Activated T-helper 2 cell treated with anti-CD3 and anti-CD28 coated beads, Interferon-gamma antibody, Interleukin-2, Interleukin-4, amounts not matched to agents 10 μg/mL and 5 μg/mL and 100 μg/mL, durations not matched to agents 14 hours and 24 hours and 36 hours (primary cell): ENCODE measurements at regions not wholly inside any gene's neighbourhood (a gene's known extent, or its start where the extent isn't known, plus 50 kb on each side); places are given as distances from the start of the nearest gene placed in this dataset.

Experiments
- DNase-seq: peaks from one replicate; pipeline ENCODE4 v3.0.0; 2021; ENCODE audit warnings: low spot score
- H3K27ac Mint-ChIP-seq: one replicate; pipeline ENCODE4 v1.8.0; 2021; ENCODE audit warnings: mixed read lengths
- H3K27me3 Mint-ChIP-seq: one replicate; pipeline ENCODE4 v1.8.0; 2021; ENCODE audit warnings: low read depth, mixed read lengths
- H3K36me3 Mint-ChIP-seq: one replicate; pipeline ENCODE4 v1.8.0; 2021; ENCODE audit warnings: low read depth, mixed read lengths
- H3K4me1 Mint-ChIP-seq: one replicate; pipeline ENCODE4 v1.8.0; 2021; ENCODE audit warnings: low read depth, mixed read lengths
- H3K4me3 Mint-ChIP-seq: one replicate; pipeline ENCODE4 v1.8.0; 2021; ENCODE audit warnings: low read depth, mild to moderate bottlenecking, moderate library complexity, mixed read lengths
- H3K9me3 Mint-ChIP-seq: one replicate; pipeline ENCODE4 v1.8.0; 2021; ENCODE audit warnings: mixed read lengths
- intact Hi-C: fragments of 100-400 bp; cut with micrococcal nuclease; formaldehyde crosslinking; loops from one replicate; pipeline ENCODE4 v1.15.1; 2023

DNA sequence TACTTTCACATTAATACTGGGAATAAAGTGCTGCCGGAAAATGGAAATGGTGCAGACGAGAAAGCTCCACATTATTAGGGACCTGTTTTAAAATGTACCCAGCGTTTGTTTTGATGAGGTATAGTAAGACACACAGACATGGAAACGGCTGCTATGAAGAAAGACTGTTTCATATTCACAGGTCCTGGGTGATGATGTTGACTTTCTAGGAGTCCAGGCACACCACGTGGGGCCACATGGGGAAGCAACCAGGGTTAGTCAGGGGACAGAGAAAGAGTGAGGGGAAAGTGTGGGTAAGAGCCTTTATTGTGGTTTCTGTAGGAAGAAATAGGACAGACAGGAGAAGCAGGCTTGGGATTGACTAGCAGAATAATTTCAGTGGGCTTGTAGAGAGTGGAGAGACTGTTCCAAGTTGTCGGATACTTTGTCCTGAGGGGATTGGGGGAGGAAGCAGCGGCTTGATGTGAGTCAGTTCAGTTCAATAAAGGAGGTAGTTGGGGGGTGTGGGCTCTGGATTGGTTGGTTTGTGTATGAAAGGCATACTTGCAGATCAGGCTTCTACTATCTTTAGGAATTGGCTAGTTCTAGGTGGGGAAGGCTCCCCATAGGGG, 112.0 kb upstream of the MCHR2 start:
- no peak overlapping the region for H3K4me3 Mint-ChIP-seq
- peaks cover 4% of the 10 kb centered on the region for H3K4me1 Mint-ChIP-seq
- peaks cover 28% of the 10 kb centered on the region for H3K27me3 Mint-ChIP-seq
- H3K27ac Mint-ChIP-seq = no peak overlapping the region
- no peaks in the 10 kb centered on the region for H3K36me3 Mint-ChIP-seq
- no peak for DNase-seq
- no peaks in the 10 kb centered on the region for H3K9me3 Mint-ChIP-seq
- intact Hi-C loops = loop anchor here (5.0 kb wide), 1 partner anchor 556 kb away; no protein-coding TSS in a partner anchor

DNA sequence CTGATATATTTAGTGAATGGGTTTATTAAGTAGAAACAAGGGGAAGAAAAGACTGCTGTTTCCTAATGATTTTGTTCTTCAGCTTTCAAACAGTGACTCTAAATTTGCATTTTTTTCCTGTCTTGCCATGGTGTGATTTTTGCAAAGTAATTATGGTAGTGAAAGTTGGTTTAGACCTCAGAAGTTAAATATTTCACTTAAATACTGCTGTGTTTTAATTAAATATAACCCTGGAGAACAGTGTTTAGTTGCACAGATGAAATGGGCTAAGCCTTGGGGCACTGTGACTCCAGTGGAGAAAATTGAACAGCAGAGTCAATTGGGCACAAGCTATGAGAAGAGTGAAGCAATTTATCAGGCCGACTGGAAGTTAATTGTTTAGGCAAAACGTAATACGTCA, 111.1 kb upstream of the MCHR2 start:
- H3K4me1 Mint-ChIP-seq = peaks cover 4% of the 10 kb centered on the region
- no peak overlapping the region for H3K4me3 Mint-ChIP-seq
- H3K27me3 Mint-ChIP-seq = peaks cover 21% of the 10 kb centered on the region
- no peaks in the 10 kb centered on the region for H3K36me3 Mint-ChIP-seq
- intact Hi-C loops = loop anchor here (5.0 kb wide), 1 partner anchor 557 kb away; no protein-coding TSS in a partner anchor
- DNase-seq = no peak
- H3K9me3 Mint-ChIP-seq = no peaks in the 10 kb centered on the region
- no peak overlapping the region for H3K27ac Mint-ChIP-seq

DNA sequence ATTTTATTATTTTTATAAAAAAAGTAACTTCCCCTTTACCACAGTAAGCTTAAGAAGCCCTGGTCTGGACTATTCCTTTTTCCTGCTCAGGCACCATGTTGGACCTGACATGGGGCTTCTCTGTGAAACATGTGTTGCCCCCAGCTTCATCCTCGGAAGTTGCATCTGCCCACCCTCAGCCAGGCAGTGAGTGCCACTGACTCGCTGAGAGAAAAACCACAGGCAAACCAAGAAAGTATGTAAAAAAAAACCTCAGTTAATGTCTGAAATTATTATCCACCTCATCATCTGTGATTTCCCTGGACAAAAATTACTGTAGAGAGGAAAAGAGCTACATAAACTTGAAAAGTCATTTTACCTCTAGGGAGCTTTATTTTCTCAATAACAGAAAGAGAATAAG, 109.9 kb upstream of the MCHR2 start:
- no peaks in the 10 kb centered on the region for H3K36me3 Mint-ChIP-seq
- no peak overlapping the region for H3K27ac Mint-ChIP-seq
- peaks cover 4% of the 10 kb centered on the region for H3K4me1 Mint-ChIP-seq
- H3K4me3 Mint-ChIP-seq = no peak overlapping the region
- intact Hi-C loops = no loop called here
- H3K27me3 Mint-ChIP-seq = peaks cover 24% of the 10 kb centered on the region
- no peaks in the 10 kb centered on the region for H3K9me3 Mint-ChIP-seq
- DNase-seq = no peak

DNA sequence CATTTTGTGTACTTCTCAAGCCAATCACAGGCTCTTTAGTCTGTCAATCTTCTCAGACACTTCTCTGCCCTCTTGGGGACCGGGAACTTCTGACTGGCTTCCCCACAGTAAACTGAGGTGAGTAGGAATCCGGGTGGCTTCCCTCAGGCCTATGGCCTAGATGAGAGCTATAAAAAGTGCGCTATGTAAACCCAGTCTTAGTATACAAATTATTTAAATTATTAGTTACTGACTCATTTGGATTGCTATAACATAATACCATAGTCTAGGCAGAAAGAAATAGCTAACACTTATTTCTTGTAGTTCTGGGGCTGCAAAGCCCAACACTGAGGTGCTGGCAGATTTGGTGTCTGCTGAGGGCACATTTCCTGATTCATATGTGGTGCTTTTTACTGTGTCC, 109.2 kb upstream of the MCHR2 start:
- DNase-seq = no peak
- no peaks in the 10 kb centered on the region for H3K9me3 Mint-ChIP-seq
- H3K27ac Mint-ChIP-seq = no peak overlapping the region
- intact Hi-C loops = no loop called here
- peaks cover 26% of the 10 kb centered on the region for H3K27me3 Mint-ChIP-seq
- H3K36me3 Mint-ChIP-seq = no peaks in the 10 kb centered on the region
- H3K4me1 Mint-ChIP-seq = peaks cover 4% of the 10 kb centered on the region
- no peak overlapping the region for H3K4me3 Mint-ChIP-seq

DNA sequence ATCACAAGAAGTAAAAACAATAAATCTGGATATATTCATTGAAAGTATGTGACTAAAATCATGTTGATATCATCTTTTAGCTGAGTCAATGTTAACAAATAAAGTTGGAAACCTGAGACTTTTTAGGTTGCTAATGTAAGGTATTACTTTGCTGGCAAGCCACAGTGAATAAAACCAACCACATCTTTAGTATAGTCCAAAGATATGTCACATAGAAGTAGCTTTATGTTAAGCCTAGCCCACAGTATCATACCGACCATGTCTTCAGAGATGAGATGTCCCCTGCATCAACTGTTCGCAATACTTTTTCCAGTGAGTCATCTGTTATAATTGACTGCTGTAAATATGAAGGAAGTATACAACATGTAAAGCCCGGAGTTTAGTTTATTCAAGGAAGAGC, 107.6 kb upstream of the MCHR2 start:
- peaks cover 24% of the 10 kb centered on the region for H3K27me3 Mint-ChIP-seq
- H3K36me3 Mint-ChIP-seq = no peaks in the 10 kb centered on the region
- H3K4me3 Mint-ChIP-seq = no peak overlapping the region
- H3K4me1 Mint-ChIP-seq = peaks cover 4% of the 10 kb centered on the region
- intact Hi-C loops = no loop called here
- no peaks in the 10 kb centered on the region for H3K9me3 Mint-ChIP-seq
- no peak overlapping the region for H3K27ac Mint-ChIP-seq
- DNase-seq = no peak

DNA sequence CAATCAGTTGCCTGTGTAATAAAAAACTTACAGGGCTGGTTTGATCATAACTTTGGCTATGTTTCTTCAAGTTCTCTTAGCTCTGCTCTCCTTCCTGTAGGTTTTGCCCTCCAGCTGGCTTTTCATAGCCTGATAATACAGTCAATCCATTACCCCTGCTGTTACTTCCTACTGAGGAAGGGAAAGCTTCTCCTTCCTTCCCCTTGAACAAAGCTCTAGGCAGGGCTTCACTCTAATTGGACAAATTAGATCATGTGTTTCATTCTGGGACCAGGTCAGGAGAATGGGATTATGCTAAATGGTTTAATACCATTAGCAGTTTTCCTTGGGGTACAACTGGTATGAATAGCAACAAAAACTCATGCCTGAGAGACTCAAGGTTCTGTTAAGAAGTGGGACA, 106.8 kb upstream of the MCHR2 start:
- H3K4me1 Mint-ChIP-seq = peaks cover 4% of the 10 kb centered on the region
- no peaks in the 10 kb centered on the region for H3K36me3 Mint-ChIP-seq
- H3K4me3 Mint-ChIP-seq = no peak overlapping the region
- intact Hi-C loops = no loop called here
- H3K9me3 Mint-ChIP-seq = no peaks in the 10 kb centered on the region
- peaks cover 17% of the 10 kb centered on the region for H3K27me3 Mint-ChIP-seq
- no peak for DNase-seq
- H3K27ac Mint-ChIP-seq = no peak overlapping the region

DNA sequence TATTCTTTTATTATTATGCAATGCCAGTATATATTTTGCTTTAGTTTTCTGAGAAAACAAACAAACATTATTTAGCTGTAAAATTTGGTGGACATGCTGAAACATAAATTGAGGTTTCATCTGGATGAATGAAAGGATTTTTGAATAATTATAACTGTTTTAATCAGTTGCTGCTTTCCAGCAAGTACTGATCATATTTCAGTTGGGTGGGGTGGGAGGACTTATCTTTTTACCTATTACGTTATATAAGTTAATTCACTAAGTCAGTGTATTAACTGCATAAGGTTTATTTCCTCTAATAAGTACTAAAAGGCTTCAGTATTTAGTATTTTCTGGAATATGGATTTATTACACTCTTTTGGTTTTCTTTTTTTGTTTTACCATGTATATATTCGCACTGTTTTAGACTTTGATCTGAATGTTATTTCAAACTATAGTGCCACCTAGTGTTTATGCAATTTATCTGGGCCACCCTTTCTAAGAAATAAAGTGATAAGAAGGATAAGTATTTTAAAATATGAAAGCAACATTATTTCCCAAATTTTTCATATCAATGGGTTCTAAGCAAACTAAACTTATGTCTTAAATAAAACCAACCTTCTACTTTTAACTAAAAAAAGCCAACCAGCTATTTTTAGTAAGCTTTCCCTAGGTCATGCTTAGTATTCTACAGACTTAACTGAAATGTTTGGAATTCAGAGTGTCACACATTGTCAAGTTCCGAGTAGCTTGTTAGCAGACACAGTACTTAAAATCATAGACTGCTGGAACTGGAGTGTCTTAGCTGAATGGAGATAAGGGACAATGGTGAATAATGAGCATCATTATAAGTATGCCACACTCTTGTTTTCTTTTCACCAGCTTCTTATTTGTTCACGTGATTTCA, 105.4 kb upstream of the MCHR2 start:
- Mint-ChIP-seq H3K36me3 (no peaks in the 10 kb centered on the region), H3K4me1 (no peaks in the 10 kb centered on the region), H3K27ac (no peak overlapping the region), H3K4me3 (no peak overlapping the region), H3K9me3 (no peaks in the 10 kb centered on the region), H3K27me3 (peaks cover 16% of the 10 kb centered on the region)
- DNase-seq = no peak
- intact Hi-C loops = loop anchor here (1.0 kb wide), 2 partner anchors 97 to 231 kb away; no protein-coding TSS in a partner anchor

DNA sequence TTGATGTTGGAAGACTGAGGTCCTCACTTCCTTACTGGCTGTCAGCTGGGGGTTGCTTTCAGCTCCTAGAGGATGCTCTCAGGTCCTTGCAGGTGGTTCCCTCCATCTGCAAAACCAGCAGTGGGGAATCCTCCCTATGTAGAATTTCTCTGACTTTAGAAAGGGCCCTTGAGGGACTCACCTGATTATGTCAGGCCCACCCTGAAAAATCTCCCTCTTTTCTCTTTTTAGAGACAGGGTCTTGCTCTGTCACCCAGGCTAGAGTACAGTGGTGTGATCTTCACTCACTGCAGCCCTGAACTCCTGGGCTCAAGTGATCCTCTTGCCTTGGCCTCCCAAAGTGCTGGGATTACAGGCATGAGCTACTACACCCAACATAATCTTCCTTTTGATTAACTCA, 102.9 kb upstream of the MCHR2 start:
- Mint-ChIP-seq H3K27ac (no peak overlapping the region), H3K36me3 (no peaks in the 10 kb centered on the region)
- intact Hi-C loops = no loop called here

DNA sequence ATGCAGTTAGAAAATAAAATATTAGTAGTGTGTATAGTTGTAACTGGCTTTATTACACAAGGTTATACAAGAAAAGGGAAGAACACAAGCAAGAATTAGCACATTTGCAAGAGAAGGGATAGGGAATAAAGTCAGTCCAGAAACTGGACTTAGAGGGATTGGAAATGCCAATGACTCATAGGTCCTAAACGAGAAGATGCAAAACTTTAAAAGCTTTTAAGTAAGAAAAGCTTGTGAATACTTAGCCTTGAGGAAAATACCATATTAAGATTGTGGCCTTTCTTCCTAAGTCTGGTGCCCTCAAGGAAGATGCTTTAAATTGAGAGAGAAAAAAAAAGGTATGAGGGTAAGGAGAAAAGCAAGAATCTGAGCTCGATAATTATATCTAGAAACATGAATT, 102.3 kb upstream of the MCHR2 start:
- no peak overlapping the region for H3K27ac Mint-ChIP-seq
- H3K27me3 Mint-ChIP-seq = peaks cover 8% of the 10 kb centered on the region
- no peaks in the 10 kb centered on the region for H3K4me1 Mint-ChIP-seq
- intact Hi-C loops = no loop called here
- no peak overlapping the region for H3K4me3 Mint-ChIP-seq
- no peaks in the 10 kb centered on the region for H3K36me3 Mint-ChIP-seq
- DNase-seq = no peak
- no peaks in the 10 kb centered on the region for H3K9me3 Mint-ChIP-seq

More for the DNA sequence above, 102.9 kb upstream of the MCHR2 start:
- Mint-ChIP-seq H3K4me1 (no peaks in the 10 kb centered on the region), H3K4me3 (no peak overlapping the region), H3K27me3 (peaks cover 10% of the 10 kb centered on the region), H3K9me3 (no peaks in the 10 kb centered on the region)
- DNase-seq = no peak

DNA sequence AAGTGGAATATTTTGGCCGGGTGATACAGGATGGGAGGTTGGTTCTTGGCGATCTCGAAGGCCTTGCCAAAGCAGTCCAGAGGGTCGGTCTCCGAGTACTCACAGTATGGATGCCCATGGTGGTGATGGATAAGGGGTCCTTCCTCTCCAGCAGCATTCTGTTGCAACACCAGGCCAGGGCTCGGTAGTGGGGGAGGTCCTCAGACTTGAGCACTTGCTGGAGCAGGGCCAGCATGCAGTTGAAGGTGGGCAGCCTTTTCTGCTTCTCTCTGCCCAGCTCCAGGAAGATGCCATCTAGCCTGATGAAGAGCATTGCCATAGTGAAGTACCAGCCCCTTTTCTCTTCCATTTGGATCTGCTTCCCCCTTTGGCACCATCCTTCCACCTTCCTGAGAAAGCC, 99.4 kb upstream of the MCHR2 start:
- Mint-ChIP-seq H3K4me3 (no peak overlapping the region), H3K4me1 (no peaks in the 10 kb centered on the region), H3K27me3 (peaks cover 4% of the 10 kb centered on the region), H3K36me3 (no peaks in the 10 kb centered on the region), H3K9me3 (no peaks in the 10 kb centered on the region), H3K27ac (no peak overlapping the region)
- no peak for DNase-seq
- intact Hi-C loops = no loop called here

DNA sequence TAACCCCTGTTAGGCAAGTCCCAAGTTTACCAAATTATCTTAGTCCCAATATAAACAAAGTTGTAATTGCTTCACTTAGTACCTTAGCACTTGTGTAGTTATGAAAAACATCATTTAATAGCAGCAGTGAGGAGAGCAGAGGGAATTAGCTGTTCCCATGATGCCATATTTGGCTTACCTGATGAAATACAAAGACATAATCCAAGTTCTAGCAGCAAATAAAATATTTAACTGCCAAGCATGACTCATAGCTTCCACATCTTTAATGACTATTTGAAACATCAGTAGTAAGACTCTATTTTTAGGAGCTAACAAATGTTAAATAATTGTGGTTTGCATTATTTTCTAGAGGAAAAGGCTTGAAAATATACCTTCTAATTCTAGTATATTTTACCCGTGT, 94.0 kb upstream of the MCHR2 start:
- Mint-ChIP-seq H3K4me1 (no peaks in the 10 kb centered on the region), H3K27ac (no peak overlapping the region), H3K27me3 (no peaks in the 10 kb centered on the region), H3K4me3 (no peak overlapping the region), H3K36me3 (no peaks in the 10 kb centered on the region), H3K9me3 (no peaks in the 10 kb centered on the region)
- intact Hi-C loops = no loop called here
- DNase-seq = no peak

DNA sequence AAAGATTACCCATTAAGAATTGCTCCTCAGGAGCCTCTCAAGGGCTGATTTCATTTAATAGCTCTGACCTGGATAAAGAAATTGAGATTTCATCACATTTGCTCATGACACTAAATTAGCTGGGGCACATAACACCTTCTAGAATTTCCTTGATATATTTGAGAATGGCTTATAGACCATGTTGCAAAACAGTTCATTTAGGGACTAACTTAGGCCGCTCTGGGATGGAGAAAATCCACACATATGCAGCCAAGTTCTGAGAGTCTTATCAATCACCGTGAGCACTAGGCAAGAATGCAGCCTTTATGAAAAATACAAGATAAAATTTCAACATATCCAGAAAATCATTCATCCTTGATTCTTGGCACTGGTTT, 91.0 kb upstream of the MCHR2 start:
- no peak for DNase-seq
- Mint-ChIP-seq H3K9me3 (no peaks in the 10 kb centered on the region), H3K4me3 (no peak overlapping the region), H3K36me3 (no peaks in the 10 kb centered on the region), H3K4me1 (no peaks in the 10 kb centered on the region), H3K27ac (no peak overlapping the region), H3K27me3 (no peaks in the 10 kb centered on the region)
- intact Hi-C loops = no loop called here

DNA sequence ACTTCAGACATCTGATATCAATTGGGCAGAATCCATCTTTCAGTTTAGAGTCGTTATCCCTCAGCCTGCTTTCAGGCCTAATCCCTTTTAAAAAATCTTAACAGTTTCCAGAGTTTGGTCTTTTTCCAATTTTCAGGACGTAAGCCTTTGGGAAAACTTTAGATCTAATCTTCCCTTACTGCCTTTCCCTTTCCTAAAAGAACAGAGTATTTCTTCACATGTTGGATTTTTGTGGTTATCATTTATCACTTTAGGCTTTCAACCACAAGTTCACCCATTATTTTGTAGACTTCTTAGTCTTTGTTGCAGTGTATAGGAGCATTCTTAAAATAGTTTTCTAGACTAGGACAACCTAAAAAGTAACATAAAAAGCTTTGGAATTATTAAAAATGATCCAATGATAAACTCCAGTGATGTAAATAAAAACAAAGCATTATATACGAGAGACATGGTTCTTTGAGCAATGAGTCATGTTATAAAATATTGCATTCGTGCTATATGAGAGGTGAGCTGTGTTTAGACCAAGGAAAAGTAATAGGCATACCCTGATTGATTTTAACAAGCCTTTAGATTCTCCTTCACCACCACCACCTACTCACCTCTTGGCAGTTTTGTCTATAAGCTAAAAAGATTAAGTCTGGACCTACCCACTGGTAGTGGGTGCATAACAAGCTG, 90.4 kb upstream of the MCHR2 start:
- H3K4me1 Mint-ChIP-seq = no peaks in the 10 kb centered on the region
- H3K4me3 Mint-ChIP-seq = no peak overlapping the region
- H3K36me3 Mint-ChIP-seq = no peaks in the 10 kb centered on the region
- H3K27ac Mint-ChIP-seq = no peak overlapping the region
- H3K27me3 Mint-ChIP-seq = no peaks in the 10 kb centered on the region
- intact Hi-C loops = no loop called here
- no peaks in the 10 kb centered on the region for H3K9me3 Mint-ChIP-seq
- no peak for DNase-seq
